ENCODE measurements at regions not wholly inside any gene's neighbourhood (a gene's known extent, or its start where the extent isn't known, plus 50 kb on each side); places are given as distances from the start of the nearest gene placed in this dataset.

DNA sequence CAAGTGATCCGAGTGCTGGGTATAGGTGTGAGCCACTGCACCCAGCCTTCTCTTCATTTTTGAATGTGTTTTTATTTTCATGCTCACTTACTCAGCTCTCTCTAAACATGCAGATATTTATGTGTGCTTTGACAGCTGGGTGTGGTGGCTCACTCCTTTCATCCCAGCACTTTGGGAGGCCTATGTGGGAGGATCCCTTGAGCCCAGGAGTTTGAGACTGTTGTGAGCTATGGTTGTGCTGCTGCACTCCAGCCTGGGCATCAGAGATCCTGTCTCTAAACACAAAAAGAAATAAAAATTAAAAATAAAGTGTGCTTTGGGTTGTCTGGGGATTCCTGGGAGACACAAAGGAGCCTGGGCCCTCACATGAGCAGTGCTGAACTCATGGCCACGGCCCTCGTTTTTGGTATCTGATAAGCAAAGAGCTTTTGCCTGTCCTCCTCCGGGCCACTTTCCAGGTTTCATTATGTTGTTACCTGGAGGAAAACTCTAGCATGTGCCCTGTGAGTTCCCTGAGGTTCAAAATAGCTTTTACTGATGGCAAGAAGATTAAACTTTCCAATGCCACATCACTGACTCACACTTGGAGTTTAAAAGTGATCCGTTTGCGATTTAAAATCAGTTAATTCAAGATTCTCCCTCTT is 78.5 kb downstream of the CD164 start:
- H3K9ac ChIP-seq (ENCODE audit: low read depth in 1 of 3, low read length in 3 of 3) = peak overlapping the region in 1 of 3 donors; percentile 58
- peak overlapping the region; percentile 81 for H3K27ac ChIP-seq (ENCODE audit: low read depth, low read length)
- no peaks in the 10 kb centered on the region for H3K27me3 ChIP-seq (ENCODE audit: control insufficient read depth in 3 of 3, insufficient read depth in 3 of 3, low read length in 3 of 3)
- no peaks in the 10 kb centered on the region for H3K36me3 ChIP-seq (ENCODE audit: control insufficient read depth in 3 of 3, insufficient read depth in 3 of 3, low read length in 3 of 3)
- no peaks in the 10 kb centered on the region for H3K9me3 ChIP-seq (ENCODE audit: control insufficient read depth in 3 of 3, low read length in 3 of 3)
- H3K4me1 ChIP-seq (ENCODE audit: control insufficient read depth in 3 of 3, insufficient read depth in 3 of 3, low read length in 3 of 3) = peaks cover 35 to 47% (median 40%) of the 10 kb centered on the region in 3 donors
- H3K4me3 ChIP-seq (ENCODE audit: low read length in 3 of 3) = no peak overlapping the region

DNA sequence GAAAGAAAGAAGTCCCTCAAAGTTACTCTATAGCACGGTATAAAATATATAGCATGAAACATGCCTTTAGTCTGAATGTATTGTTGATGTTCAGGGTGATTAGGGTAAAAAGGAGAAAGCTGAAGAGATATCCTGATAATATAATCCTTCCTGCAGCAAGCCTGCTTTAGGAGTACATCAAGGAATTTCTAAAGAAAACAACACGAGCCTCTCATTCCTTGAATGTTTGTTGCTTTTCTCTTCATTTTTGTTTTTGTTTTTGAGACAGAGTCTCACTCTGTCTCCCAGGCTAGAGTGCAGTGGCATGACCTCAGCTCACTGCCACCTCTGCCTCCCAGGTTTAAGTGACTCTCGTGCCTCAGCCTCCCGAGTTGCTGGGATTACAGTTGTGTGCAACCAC is 79.1 kb downstream of the CD164 start:
- H3K27ac ChIP-seq (ENCODE audit: low read depth, low read length) = peak overlapping the region; percentile 81
- H3K4me3 ChIP-seq (ENCODE audit: low read length in 3 of 3) = no peak overlapping the region
- H3K36me3 ChIP-seq (ENCODE audit: control insufficient read depth in 3 of 3, insufficient read depth in 3 of 3, low read length in 3 of 3) = no peaks in the 10 kb centered on the region
- peaks cover 34 to 47% (median 39%) of the 10 kb centered on the region in 3 donors for H3K4me1 ChIP-seq (ENCODE audit: control insufficient read depth in 3 of 3, insufficient read depth in 3 of 3, low read length in 3 of 3)
- H3K9me3 ChIP-seq (ENCODE audit: control insufficient read depth in 3 of 3, low read length in 3 of 3) = no peaks in the 10 kb centered on the region
- no peak overlapping the region for H3K9ac ChIP-seq (ENCODE audit: low read depth in 1 of 3, low read length in 3 of 3)
- no peaks in the 10 kb centered on the region for H3K27me3 ChIP-seq (ENCODE audit: control insufficient read depth in 3 of 3, insufficient read depth in 3 of 3, low read length in 3 of 3)

DNA sequence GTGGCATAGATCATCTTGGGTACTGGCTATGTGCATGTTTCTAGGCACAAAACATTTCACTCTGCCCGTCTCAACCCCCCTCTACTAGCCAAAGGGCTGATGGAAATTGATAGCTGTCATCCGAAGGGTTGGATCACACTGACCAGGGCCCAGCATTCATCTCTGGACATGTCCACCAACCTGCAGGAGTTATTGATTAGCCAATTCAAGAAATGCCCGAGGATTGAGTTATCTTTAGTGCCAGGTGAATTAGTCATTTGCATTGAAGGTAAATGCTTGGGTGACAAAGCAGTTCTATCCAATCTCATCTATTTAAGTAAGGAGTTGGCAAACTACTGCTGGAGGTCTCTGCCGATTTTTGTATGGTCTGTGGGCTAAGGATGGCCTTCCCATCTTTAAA is 80.1 kb downstream of the CD164 start:
- peak overlapping the region in 1 of 3 donors; percentile 52 for H3K9ac ChIP-seq (ENCODE audit: low read depth in 1 of 3, low read length in 3 of 3)
- H3K27ac ChIP-seq (ENCODE audit: low read depth, low read length) = peak overlapping the region; percentile 89
- peaks cover 31 to 50% (median 37%) of the 10 kb centered on the region in 3 donors for H3K4me1 ChIP-seq (ENCODE audit: control insufficient read depth in 3 of 3, insufficient read depth in 3 of 3, low read length in 3 of 3)
- no peaks in the 10 kb centered on the region for H3K36me3 ChIP-seq (ENCODE audit: control insufficient read depth in 3 of 3, insufficient read depth in 3 of 3, low read length in 3 of 3)
- no peaks in the 10 kb centered on the region for H3K9me3 ChIP-seq (ENCODE audit: control insufficient read depth in 3 of 3, low read length in 3 of 3)
- no peaks in the 10 kb centered on the region for H3K27me3 ChIP-seq (ENCODE audit: control insufficient read depth in 3 of 3, insufficient read depth in 3 of 3, low read length in 3 of 3)
- H3K4me3 ChIP-seq (ENCODE audit: low read length in 3 of 3) = no peak overlapping the region

DNA sequence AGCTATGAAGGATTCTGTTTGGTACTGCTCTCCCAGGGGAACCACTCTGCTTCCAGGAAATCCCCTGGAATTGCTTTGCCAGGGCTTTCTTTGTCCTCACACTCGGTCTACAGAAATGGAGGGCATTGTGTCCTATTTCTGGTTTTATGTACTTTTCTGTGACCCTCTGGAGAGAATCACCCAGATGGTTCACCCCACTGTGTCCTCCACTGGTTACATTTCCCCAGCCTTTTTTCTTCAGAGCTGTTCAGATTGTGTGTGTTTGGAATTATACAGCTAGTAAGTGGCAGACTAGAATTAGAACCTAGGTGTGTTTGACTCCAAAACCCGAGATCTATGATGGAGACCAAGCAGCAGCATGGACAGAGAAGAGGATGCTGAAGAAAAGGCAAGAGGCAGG is 80.8 kb downstream of the CD164 start:
- Histone ChIP-seq H3K27me3 (ENCODE audit: control insufficient read depth in 3 of 3, insufficient read depth in 3 of 3, low read length in 3 of 3) (no peaks in the 10 kb centered on the region), H3K4me3 (ENCODE audit: low read length in 3 of 3) (no peak overlapping the region), H3K9me3 (ENCODE audit: control insufficient read depth in 3 of 3, low read length in 3 of 3) (no peaks in the 10 kb centered on the region), H3K4me1 (ENCODE audit: control insufficient read depth in 3 of 3, insufficient read depth in 3 of 3, low read length in 3 of 3) (peaks cover 35 to 53% (median 37%) of the 10 kb centered on the region in 3 donors), H3K27ac (ENCODE audit: low read depth, low read length) (peak overlapping the region; percentile 89), H3K36me3 (ENCODE audit: control insufficient read depth in 3 of 3, insufficient read depth in 3 of 3, low read length in 3 of 3) (no peaks in the 10 kb centered on the region), H3K9ac (ENCODE audit: low read depth in 1 of 3, low read length in 3 of 3) (peak overlapping the region in 2 of 3 donors; percentile 46 to 52)

DNA sequence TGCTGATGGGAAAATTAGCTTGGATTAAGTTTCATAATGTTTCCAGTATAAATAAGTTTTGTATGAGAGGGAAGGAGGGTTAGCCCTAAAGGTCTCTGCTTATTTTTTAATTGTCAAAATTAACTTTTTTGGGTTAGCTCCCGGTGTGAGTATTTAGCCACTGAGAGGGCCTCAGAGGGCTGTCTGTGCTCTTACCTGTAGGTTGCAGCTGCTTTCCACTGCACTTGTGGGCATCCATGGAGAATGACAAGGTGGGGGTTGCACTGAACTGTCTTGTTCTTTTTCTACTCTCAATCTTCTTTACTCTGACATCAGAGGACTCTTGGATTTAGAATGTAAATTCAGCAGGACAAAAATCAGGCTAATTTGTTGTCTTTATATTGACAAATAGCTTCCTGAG is 81.4 kb downstream of the CD164 start:
- no peaks in the 10 kb centered on the region for H3K27me3 ChIP-seq (ENCODE audit: control insufficient read depth in 3 of 3, insufficient read depth in 3 of 3, low read length in 3 of 3)
- H3K9ac ChIP-seq (ENCODE audit: low read depth in 1 of 3, low read length in 3 of 3) = peak overlapping the region; percentile 46 to 60 (median 52)
- peak overlapping the region; percentile 89 for H3K27ac ChIP-seq (ENCODE audit: low read depth, low read length)
- peak overlapping the region in 1 of 3 donors; percentile 45 for H3K4me3 ChIP-seq (ENCODE audit: low read length in 3 of 3)
- H3K9me3 ChIP-seq (ENCODE audit: control insufficient read depth in 3 of 3, low read length in 3 of 3) = no peaks in the 10 kb centered on the region
- no peaks in the 10 kb centered on the region for H3K36me3 ChIP-seq (ENCODE audit: control insufficient read depth in 3 of 3, insufficient read depth in 3 of 3, low read length in 3 of 3)
- H3K4me1 ChIP-seq (ENCODE audit: control insufficient read depth in 3 of 3, insufficient read depth in 3 of 3, low read length in 3 of 3) = peaks cover 35 to 53% (median 37%) of the 10 kb centered on the region in 3 donors

DNA sequence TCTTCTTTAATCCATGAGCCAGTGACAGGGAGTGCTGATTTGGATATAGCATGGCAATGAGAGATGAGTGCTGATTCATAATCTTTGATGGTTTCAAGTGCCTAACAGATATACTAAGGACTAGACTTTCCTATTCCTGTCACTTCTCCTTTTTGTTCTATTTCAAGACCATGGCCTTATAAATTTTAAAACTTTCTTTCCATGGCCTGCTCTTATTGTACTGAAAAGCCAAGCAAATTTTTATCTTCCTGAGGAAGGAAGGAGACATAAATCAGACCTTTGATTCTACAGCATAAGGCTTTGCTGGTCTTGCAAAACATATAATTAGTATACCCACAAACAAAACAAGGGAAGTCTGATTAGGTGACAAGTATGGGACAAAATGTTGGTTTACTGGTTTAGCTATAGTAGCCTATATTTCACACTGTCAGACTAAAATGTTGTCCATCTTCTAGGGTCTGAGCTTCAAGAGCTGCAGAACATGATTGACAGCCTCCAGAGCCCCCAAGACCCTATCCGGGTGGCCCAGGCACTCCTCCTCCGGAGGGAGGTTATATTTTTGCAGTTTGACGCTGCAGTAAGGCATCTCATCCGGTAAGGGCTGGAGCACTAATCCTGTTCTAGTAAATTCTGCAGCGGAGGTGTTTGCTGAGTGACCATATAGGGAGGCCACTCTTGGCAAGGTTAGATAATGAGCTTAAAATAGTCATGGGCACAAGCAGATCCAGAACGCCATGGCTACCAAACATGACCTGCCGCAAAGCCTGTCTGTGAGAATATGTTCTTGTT is 82.3 kb downstream of the CD164 start:
- Histone ChIP-seq H3K27ac (ENCODE audit: low read depth, low read length) (peak overlapping the region; percentile 89), H3K27me3 (ENCODE audit: control insufficient read depth in 3 of 3, insufficient read depth in 3 of 3, low read length in 3 of 3) (no peaks in the 10 kb centered on the region), H3K4me3 (ENCODE audit: low read length in 3 of 3) (peak overlapping the region in 2 of 3 donors; percentile 11 to 45), H3K4me1 (ENCODE audit: control insufficient read depth in 3 of 3, insufficient read depth in 3 of 3, low read length in 3 of 3) (peaks cover 32 to 48% (median 34%) of the 10 kb centered on the region in 3 donors), H3K36me3 (ENCODE audit: control insufficient read depth in 3 of 3, insufficient read depth in 3 of 3, low read length in 3 of 3) (no peaks in the 10 kb centered on the region), H3K9ac (ENCODE audit: low read depth in 1 of 3, low read length in 3 of 3) (peak overlapping the region; percentile 46 to 60 (median 52)), H3K9me3 (ENCODE audit: control insufficient read depth in 3 of 3, low read length in 3 of 3) (no peaks in the 10 kb centered on the region)

DNA sequence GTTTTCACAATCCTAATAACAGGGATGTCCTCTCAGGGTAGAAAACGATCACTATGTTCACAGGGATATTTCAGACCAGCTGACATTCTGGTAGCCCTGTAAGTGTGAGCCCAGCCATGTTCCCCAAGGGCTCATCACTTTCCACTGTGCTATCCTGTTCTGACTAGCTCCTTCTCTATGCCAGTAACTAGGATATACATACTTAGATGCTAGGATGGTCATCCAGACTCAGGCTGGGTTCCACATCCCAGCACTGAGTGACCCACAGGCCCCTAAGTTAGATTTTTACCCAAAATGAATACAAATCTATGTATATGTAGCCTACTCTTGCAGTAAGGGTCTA is 83.0 kb downstream of the CD164 start:
- Histone ChIP-seq H3K27ac (ENCODE audit: low read depth, low read length) (peak overlapping the region; percentile 89), H3K9me3 (ENCODE audit: control insufficient read depth in 3 of 3, low read length in 3 of 3) (no peaks in the 10 kb centered on the region), H3K4me3 (ENCODE audit: low read length in 3 of 3) (no peak overlapping the region), H3K27me3 (ENCODE audit: control insufficient read depth in 3 of 3, insufficient read depth in 3 of 3, low read length in 3 of 3) (no peaks in the 10 kb centered on the region), H3K4me1 (ENCODE audit: control insufficient read depth in 3 of 3, insufficient read depth in 3 of 3, low read length in 3 of 3) (peaks cover 25 to 41% (median 28%) of the 10 kb centered on the region in 3 donors), H3K9ac (ENCODE audit: low read depth in 1 of 3, low read length in 3 of 3) (no peak overlapping the region), H3K36me3 (ENCODE audit: control insufficient read depth in 3 of 3, insufficient read depth in 3 of 3, low read length in 3 of 3) (no peaks in the 10 kb centered on the region)

DNA sequence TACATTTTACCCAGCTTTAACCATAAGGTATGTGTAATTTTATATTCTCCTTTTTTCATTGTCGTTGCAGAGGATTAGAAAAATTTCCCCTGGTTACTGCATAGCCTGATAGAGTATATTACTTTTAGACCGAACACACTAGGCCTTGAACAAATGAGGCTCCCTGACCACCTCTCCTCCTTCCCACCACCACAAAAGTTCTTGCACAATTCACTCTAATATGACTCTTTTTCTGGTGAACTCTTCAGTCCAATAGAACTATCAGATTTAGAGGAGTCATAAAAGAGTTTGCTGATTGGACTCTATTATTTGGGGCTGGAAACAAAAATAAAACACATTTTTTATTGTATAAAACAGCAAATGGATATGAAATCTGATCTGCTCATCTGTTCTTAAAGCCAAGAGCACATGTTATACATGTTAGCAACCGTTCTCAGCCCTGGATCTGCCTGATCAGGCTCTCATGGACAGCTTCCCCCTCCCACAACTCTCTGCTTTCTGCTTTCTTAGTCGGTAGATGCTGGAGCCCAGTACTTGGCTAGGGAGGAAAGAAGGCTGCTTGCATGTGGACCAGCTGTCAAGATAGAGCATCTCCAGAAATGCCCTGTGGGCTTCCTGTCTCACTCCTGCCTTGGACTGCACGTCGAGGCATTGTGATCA is 83.5 kb downstream of the CD164 start:
- H3K9me3 ChIP-seq (ENCODE audit: control insufficient read depth in 3 of 3, low read length in 3 of 3) = no peaks in the 10 kb centered on the region
- H3K27ac ChIP-seq (ENCODE audit: low read depth, low read length) = peak overlapping the region; percentile 89
- H3K4me3 ChIP-seq (ENCODE audit: low read length in 3 of 3) = no peak overlapping the region
- H3K36me3 ChIP-seq (ENCODE audit: control insufficient read depth in 3 of 3, insufficient read depth in 3 of 3, low read length in 3 of 3) = no peaks in the 10 kb centered on the region
- H3K4me1 ChIP-seq (ENCODE audit: control insufficient read depth in 3 of 3, insufficient read depth in 3 of 3, low read length in 3 of 3) = peaks cover 25 to 41% (median 28%) of the 10 kb centered on the region in 3 donors
- H3K27me3 ChIP-seq (ENCODE audit: control insufficient read depth in 3 of 3, insufficient read depth in 3 of 3, low read length in 3 of 3) = no peaks in the 10 kb centered on the region
- H3K9ac ChIP-seq (ENCODE audit: low read depth in 1 of 3, low read length in 3 of 3) = no peak overlapping the region

DNA sequence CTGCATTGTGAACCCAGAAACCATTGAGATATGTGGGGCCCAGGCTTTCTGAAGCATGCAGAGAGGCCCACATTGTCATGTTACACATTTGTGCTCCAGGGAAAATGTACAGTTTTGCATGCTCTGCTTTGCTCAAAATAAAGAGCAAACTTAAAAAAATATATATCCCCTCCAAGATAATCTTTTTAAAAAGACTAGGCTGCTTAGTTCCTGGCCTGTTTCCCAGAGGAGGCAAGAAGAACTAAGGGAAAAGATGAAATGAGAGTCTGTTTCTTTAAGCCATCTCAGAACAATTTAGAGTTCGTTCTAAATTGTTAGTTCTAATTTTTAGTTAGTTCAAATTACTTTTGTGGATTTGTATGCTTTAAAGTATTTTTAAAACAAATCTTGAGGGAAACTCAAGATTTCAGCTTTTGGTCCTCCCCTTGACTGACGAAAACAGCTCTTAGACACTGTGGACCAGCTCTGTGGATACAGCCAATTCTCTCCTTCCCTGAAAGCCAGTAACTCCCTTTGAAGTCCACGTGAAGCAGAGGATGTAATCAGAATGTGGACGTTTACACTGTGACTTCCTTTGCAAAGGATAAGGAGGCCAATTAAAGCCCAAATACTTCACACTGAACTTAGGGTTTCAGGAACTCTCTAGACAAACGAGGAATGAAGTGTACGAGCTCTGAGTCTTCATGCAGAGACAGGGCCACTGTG is 84.7 kb downstream of the CD164 start:
- Histone ChIP-seq H3K4me1 (ENCODE audit: control insufficient read depth in 3 of 3, insufficient read depth in 3 of 3, low read length in 3 of 3) (peaks cover 29 to 46% (median 32%) of the 10 kb centered on the region in 3 donors), H3K36me3 (ENCODE audit: control insufficient read depth in 3 of 3, insufficient read depth in 3 of 3, low read length in 3 of 3) (no peaks in the 10 kb centered on the region), H3K4me3 (ENCODE audit: low read length in 3 of 3) (no peak overlapping the region), H3K27ac (ENCODE audit: low read depth, low read length) (peak overlapping the region; percentile 39), H3K27me3 (ENCODE audit: control insufficient read depth in 3 of 3, insufficient read depth in 3 of 3, low read length in 3 of 3) (no peaks in the 10 kb centered on the region), H3K9ac (ENCODE audit: low read depth in 1 of 3, low read length in 3 of 3) (no peak overlapping the region), H3K9me3 (ENCODE audit: control insufficient read depth in 3 of 3, low read length in 3 of 3) (no peaks in the 10 kb centered on the region)

Data from skeletal muscle tissue (tissue), 3 donors.